Activated CD4-positive, alpha-beta T cell treated with anti-CD3 and anti-CD28 coated beads, Interleukin-2, amount 50 U/mL, for 24 hours (primary cell): ENCODE measurements at regions not wholly inside any gene's neighbourhood (a gene's known extent, or its start where the extent isn't known, plus 50 kb on each side); places are given as distances from the start of the nearest gene placed in this dataset.

ENCODE experiments used
- DNase-seq, 2 donors: peaks; one replicate each; pipeline ENCODE4 v3.0.0-alpha.2; 2020; ENCODE audit warnings: low read depth in 1 of 2, low spot score in 1 of 2

DNA sequence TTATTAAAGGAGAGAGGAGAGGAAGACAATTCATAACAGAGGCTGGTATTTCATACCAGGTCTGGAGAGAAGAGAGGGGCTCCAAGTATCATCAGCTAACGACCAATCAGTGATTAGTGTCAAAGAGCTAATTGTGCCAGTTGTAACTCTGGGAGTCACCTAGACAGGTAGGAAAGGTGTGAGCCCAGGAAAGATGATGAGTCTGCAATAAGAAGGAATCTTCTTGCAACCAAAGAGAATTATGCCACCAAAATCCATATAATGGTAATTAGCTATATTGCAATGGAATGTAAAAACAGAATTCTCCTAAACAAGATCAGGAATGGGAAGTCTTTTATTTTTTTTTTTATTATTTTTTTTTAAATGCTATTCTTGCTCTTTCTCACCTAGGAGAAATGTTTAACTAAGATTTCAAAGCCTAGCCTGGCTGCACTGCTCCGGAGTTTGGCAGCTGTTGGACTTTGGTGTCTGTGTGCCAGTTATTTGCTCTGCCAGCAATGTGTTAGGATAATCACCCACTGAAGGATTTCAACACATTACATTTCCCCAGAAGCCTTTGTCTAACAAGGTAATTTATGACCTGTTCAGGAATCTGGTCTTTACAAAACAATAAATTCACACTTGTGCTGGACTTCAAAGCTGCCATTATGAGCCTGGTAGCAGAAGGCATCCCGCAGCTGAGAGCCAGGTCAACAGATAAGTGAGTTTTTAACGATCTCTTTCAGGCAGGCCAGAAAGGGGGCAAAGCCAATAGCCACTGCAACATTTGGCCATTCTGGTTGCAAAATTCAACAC lies 89.4 kb downstream of the FOXB1 start:
- no peak for DNase-seq

DNA sequence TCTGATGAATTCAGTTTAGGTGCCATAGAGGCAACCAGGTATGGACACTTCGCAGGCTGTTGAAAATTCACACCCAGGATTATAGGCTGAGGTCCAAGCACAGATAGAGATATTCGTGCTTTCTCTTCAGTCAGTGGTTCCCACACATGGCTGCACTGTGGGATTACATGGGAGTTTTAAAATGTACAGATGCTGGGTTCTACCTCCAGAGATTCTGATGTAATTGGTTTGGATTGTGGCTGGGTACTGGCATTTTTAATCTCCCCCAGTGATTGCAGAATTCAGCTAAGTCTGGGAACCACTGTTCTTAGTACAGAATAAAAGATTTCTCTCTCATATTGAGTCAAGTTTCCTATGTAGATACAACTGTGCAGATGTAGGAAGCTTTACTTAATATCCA lies 91.6 kb downstream of the FOXB1 start:
- DNase-seq: no peak

DNA sequence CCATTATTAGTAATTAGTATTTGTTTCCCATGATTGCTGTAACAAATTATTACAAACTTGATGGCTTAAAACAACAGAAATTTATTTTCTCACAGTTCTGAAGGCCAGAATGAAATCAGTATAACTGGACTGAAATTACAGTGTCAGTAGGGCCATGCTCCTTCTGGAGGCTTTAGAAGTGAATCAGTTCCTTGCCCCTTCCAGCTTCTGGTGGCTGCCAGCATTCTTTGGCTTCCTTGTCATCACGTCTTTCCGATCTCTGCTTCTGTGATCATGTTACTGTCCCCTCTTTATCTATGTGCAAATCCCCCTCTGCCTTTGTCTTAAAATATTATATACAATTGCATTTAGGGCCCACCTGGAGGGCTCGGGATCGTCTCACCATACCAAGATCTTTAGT lies 92.0 kb downstream of the FOXB1 start:
- no peak for DNase-seq

DNA sequence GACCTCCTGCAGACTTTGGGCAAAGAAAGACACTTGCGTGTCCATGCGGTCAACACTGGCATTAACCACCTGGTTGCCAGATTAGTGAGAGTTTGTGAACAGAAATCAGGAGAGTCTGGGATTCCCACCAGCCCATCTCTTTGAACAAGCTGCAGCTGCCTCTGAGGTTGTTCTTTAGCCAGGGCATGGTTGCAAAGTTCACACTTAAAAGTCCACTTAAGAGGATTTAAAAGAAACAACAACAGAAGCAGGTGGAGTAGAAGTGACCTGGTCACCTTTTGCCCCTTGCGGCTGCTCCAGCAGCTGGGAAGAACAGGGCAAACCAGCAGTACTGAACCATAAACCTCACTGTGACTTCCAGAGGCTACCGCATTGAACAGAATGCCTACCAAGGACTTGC lies 97.3 kb downstream of the FOXB1 start:
- no peak for DNase-seq

DNA sequence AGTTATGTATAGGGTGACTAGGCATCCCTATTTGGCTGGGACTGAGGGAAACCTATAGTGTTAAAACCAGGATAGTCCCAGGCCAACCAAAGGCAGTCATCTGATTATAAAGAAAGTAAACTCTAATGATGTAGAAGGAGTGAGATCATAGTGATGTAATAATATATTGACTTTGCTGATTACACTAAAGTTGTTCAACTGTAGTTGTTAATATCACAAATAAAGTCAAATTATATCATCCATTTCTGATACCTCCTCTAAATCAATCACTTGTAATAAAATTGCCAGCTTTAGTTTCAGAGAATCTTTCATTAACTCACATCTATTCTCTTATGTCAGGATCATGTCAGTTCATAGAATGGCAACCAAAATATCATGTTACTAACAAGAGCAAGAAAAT lies 98.6 kb downstream of the FOXB1 start:
- no peak for DNase-seq

DNA sequence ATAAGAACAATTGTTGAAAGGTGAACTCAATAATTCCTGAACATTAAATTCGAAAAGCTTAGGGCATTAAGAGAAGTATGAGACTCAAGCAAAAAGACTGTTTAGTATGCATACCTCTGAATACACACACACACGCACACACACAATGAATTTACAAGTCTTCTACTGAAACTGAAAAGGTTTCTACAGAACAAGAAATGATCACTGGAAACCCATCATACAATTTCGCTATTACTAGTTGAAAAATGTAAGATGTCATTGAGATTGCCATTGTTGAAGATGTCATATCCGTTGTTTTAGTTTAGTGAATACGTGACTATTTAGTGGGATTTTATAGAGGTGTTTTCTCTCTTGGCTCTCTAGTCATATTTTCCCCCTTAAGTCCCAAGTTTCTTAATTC lies 106.8 kb downstream of the FOXB1 start:
- DNase-seq: no peak

DNA sequence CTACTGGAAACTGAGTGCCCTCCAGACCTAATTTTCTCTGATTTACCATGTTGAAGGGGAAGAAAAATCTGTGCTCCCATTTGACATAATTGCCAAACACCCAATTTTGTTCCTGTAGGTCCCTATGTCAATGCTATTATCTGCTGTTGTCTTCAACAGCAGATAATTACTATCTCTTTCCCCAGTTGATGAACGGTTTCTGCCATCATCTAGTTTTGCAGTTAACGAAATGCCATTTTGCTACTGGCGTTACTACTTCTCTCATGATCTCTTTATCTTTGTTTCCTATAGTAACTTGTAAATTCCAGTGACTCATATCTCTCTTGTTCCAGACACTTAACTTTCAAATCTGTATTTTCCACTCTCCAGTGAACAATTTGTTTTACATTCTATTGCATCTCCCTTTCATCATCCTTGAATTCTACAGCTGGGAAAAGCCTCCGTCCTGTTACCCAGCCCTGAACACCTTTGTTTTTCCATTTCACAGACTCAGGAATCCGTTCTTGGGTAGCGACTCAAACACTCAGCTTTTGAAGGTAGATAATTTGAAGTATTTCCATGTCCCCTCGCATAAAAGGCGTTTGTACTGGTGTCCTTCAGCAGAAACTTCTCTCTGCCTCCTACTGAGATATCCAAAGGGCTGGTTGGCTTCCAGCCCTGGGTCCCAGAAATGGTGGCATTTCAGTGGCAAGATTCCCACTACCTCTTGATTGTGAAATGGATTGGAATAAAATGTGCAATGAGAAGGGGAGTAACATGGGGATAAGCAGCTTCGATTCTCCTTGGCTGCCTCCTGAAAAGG lies 111.7 kb downstream of the FOXB1 start:
- no peak for DNase-seq

DNA sequence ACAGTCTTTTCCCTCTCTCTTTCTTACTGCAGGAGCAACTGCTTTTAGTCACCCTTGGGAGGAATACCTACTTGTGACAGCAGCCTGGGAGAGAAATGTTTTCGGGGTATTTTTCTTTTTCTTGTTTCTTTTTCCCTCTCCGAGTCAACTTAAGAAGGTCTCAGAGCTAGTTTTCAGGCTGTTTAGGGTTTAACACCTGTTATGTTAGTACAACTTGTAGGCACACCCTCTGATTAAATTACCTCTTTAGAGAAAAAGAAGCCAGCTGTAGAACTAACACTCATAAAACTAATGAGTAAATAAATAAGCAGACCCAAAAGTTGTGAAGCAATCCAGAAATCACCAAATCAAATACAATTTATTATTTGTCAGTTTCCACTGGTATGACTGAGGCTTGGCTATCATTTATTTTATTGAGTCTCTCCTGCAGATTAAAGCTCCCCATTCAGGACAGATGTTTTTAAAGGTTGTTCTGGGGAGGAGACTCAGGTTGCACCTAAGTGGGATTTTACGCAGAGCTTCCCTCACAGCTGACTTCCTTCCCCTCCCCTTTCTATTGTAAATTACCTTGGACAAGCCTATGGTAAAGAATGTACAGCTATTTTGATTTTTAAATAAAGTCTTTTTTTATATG lies 112.5 kb downstream of the FOXB1 start:
- DNase-seq: no peak

DNA sequence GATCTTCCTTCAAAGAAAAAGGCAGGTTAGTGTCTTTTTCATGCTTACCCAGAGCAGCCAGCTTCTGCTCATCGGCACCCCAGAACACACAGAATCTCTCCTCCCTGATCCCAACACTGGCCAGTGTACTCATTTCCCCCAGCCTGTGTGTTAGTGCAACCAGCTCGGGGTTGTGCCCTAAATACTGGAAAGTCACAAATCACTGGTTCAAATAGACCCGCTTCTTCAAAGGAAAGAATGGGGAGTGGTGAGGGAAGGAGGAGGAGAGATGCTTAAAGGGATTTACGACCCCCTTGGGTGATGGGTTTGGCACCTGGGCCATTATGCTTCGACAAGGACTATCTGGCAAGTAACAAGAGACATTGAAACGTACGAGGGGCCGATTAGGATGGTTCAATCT lies 114.0 kb downstream of the FOXB1 start:
- no peak for DNase-seq

DNA sequence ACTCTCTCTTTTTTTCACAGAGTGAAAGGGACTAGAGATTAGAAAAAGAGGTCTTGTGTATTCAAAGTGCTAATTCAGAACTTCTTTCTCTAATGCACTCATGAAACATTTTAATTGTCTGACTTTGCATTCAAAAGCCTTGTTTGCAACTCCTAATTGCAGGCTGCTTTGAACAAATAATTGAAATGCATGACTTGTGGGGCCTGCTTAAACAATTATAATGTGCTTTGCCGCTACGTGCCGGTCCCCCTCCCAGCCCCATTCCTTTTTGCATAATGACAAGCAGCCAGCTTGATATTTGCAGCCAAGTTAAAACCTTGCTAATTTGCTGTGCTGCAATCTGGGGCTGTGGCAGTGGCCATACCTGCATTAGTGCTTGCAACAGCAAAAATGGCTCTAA lies 114.5 kb downstream of the FOXB1 start:
- no peak for DNase-seq

DNA sequence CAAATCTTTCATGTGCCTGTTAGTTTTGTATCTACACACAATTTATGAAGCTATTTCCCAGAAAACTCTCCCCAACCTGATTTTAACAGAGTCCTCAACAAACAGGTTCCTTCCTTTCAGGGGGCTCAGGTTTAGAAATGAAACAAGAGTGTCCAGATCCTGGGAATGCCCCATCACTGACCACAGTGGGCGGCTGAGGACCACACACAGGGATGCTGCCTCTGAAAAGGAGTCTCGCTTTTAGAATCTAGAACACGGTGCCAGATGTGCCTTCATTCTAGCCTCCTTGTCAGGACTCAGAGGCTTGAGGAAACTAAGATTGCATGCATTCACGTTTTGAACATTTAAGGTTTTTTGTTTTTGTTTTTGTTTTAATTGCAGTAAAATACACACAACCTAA lies 115.0 kb downstream of the FOXB1 start:
- DNase-seq: no peak

DNA sequence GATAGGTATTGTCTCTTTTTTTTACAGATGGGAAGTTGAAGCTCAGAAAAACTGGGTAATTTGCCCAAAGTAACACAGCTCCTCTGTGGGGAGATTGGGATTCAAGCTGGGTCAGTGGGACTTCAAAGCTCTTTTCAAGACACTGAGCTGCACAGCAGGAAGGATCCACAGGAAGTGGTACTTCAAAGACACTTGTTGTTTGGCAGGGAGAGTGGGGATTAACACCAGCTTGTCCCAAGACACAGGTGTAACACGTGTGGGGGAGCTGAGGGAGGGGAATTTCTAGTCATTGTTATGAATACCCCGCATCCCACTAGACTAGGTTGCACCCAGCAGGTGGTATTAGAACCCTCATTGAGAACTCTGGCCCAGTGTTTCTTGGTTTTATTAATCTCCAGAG lies 116.0 kb downstream of the FOXB1 start:
- DNase-seq: no peak

DNA sequence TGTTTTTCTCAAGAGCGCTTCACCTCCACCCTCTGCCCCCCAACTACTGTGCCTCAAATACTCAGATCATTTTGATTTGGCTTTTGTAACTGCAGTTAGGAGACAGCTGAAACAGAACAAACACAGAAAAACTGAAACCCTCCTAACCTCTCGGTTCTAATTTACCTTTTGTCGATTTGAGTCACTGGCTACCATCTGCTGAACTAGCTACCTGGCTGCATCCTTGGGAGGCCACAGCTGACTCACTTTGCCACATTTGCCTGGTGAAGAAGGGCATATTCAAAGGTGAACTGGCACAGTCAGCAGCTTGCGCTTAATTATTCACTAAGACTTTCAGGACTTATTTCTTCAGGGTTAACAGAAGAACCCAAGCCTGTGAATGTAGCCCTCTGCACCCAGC lies 117.7 kb downstream of the FOXB1 start:
- no peak for DNase-seq

DNA sequence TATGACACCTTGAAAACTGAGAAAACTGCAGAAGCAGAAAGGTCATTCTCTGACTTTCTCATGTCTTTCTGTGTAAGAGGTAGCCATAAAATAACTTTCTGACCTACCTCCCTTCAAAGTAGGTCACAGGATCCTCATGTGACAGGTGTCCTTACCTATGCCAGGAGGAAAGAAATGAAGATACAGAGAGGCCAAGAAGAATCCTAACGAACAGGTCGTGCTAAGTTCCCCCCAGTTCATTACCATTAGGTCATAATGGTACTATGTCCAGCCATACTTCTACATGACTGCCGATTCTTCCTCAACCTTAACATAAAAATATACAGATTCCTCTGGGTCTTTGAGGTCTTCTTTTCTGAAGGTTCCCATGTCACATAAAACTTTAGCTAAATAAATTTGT lies 118.6 kb downstream of the FOXB1 start:
- DNase-seq: no peak

DNA sequence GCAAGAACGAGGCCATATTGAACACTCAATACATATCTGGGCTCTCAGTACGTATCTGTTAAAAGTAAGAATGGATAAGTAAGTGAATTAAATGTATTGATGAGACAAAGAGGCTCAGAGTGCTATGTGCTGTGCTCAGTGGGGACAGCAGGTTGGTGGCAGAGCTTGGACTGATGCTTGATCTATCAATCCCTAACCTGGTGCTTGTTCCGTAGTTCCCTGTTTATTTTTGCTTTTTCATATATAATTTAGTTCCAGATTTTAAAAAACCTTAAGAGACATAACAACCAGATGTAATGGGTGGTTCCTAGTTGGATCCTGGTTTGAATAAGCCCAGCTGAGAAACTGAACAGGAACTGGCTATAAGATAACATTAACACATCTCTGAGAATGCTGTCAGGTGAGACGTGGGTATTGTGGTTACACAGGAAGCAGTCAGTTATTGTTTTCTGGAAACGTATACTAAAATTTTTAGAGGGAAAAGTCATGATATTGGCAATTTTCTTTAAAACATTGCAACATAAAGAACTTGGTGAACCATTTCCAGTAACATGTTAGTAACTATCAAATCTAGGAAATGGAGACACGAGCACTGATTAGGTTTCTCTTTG lies 120.5 kb downstream of the FOXB1 start:
- DNase-seq: no peak

DNA sequence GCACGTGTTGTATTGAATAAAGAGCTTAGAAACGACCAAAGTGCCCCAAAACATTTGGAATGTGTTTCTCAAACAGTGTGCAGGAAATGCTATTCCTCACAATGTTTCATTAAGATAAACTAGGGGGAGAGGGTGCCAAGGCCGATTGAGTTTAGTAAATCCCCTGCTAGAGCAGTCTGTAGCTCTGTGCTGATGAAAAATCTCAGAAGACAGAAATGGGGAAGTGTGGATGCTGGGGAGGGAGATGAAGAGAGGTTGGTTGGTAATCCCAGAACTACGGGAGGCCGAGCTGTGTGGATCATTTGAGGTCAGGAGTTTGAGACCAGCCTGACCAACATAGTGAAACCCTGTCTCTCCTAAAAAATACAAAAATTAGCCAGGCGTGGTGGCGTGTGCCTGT lies 121.2 kb downstream of the FOXB1 start:
- DNase-seq: no peak

DNA sequence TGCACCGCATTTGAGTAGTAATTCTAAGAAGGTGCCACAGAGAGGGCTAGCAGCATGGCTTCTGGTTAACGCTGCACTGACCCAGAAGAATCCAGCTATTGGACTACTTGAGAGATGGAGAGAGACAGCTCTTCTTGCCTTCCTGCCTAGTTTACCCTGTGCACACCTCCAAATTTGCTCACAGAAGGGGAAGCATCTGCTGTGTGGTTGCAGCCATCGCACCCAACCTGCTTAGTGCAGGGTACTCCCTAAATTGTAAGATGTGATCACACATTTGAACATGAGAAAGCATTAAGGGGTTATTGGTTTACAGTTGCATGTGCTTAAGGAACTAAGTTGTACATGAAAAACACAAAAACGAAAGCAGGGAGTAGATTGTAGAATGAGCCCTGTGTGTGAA lies 122.1 kb downstream of the FOXB1 start:
- DNase-seq: no peak

DNA sequence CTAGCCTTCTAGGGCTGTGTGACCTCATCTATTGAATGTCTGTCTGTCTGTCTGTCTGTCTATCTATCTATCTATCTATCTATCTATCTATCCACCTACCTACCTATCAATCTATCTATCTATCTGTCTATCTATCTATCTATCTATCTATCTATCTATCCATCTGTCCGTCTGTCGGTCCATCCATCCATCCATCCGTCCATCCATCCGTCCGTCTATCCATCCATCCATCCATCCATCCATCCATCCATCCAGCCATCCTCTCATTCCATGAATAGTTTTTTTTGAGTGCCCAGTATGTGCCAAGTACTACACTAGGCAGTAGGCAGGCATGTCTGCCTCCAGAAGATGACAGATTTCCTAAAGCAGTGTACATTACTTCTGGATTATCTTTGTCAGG lies 122.5 kb downstream of the FOXB1 start:
- no peak for DNase-seq

DNA sequence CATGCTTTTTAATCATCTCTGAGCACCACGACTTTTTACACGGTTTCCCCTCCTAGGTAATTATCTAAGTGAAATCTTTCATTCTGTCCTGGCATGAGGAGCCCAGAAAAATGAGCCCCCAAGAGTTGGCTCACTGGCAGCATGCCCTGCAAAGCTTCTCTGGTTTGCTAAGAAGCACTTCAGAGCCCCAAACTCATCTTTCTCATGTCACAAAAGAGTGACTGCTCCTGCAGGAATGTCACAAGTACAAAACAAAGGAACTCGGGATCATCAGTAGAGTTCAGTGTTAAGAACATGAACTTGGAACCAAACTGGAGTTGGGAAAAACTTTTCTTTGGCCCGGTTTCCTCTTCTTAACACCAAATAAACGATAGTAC lies 123.9 kb downstream of the FOXB1 start:
- DNase-seq: no peak

DNA sequence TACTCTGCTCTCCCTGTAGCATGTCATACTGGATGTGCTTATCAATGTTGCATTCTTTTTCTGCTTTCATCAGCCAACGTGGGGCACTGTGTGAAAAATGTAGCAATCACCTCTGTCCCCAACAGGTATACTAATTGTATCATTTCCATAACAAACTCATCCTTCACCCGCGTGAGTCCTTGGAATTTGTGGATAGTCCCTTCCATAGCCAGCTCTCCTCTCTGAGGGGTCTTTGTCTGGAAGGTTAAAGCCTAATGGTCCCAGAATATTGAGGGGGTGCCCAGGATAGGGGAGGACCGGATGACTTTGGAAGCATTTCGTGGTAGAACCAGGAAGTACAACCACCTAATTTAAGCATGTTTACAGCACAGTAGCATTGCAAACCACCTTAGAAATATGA lies 124.6 kb downstream of the FOXB1 start:
- no peak for DNase-seq

DNA sequence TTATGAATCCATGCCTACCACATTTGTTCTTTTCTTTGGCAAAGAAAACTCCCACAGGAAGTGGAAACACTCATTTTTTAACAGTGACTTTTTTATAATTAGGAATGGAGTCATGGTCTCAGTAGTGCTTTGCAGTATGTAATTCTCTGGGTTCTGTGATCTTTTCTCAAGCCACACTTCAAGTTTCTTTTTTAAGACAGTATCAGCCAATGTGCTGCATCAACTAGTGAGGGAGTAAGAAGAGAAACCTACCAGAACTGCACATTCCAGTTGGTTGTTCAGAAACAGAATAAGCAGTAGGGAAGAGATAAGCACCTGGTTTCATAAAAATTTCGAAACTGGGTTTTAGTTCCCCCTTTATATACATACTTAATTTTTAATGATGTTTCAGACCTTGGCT lies 126.3 kb downstream of the FOXB1 start:
- DNase-seq: no peak

DNA sequence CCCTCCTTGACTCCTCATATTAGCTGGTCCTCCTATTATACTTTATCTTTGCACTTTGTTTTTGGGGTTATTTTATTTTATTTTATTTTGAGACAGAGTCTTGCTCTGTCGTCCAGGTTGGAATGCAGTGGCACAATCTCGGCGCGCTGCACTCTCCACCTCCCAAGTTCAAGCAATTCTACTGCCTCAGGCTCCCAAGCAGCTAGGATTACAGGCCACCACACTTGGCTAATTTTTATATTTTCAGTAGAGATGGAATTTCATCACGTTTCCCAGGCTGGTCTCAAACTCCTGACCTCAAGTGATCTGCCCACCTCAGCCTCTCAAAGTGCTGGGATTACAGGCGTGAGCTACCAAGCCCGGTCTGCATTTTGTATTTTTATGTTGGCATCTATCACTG lies 126.7 kb downstream of the FOXB1 start:
- no peak for DNase-seq
